GM19324 (cell line): ENCODE measurements at regions not wholly inside any gene's neighbourhood (a gene's known extent, or its start where the extent isn't known, plus 50 kb on each side); places are given as distances from the start of the nearest gene placed in this dataset.
"Not testable (repeated sequence)": the region's sequence is repeated elsewhere in the genome, so short reads cannot be mapped to it uniquely, and the experiment has no call there.

Experiments used
- ATAC-seq: cut with Tn5 transposase; IDR thresholded peaks from one replicate; pipeline ENCODE4 v1.9.1; 2021; ENCODE audit warnings: mild to moderate bottlenecking, moderate library complexity; ENCODE audit not compliant: unreplicated experiment, low FRiP score

DNA sequence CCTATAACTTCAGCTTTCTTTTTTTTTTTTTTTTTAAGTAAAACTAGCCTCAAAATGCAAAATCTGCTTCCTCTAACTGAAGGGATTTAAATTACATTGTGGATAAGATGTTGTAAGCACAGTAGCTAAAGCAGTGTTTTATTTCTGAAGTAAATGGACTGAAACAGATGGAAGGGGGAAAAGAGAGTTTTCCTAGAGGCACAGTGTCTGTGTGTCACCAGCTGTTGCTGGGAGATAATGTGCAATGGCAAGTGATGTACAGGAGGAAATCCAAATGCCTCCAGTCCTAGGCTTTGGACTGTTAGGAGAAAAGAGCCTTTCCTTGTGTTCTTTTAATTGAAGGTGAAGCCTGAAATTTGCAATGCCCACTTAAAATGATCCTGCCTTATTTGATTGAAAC, 672.1 kb downstream of the GRXCR1 start:
- no peak for ATAC-seq

- no peak for ATAC-seq
Observed at GRCh38 chr4:43567644-43568043, 675.1 kb downstream of the GRXCR1 start.

- no peak for ATAC-seq
Observed at GRCh38 chr4:43586813-43587212, 694.3 kb downstream of the GRXCR1 start.

DNA sequence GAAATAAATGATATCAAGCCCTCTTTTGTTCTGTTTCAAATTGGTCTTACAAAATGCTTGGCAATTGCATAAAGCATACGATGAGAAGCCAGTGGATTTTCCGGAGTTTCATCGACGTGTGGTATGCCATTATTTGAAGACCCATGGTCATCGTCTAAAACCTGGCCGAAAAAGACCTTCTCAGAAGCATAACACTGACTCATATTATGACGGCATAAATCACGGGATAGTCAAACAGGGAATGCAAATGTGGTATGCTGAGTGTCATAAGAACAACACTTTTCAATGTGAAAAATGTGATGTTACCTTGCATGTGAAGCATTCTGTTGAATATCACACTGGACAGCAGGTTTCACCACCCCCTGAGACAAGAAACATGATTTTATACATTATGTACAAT, 695.2 kb downstream of the GRXCR1 start:
- no peak for ATAC-seq

DNA sequence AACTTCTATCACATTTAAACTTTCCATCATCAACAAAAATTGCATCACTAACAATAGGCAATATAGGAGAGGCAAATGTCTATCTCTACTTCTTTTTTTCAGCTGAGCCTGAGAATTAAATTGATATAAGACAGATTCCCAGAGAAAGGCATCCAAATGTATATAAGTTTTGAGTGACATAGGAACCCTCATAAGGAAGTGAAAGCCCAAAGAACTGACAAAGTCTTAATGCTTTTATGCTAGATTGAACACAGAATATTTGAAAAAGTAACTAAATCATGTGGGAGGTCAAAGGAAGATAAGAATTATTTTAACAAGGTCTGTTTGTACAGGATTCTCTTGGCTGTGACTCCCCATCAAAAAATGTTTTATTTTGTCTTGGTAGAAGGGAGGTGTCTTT, 714.9 kb downstream of the GRXCR1 start:
- ATAC-seq, result no peak

DNA sequence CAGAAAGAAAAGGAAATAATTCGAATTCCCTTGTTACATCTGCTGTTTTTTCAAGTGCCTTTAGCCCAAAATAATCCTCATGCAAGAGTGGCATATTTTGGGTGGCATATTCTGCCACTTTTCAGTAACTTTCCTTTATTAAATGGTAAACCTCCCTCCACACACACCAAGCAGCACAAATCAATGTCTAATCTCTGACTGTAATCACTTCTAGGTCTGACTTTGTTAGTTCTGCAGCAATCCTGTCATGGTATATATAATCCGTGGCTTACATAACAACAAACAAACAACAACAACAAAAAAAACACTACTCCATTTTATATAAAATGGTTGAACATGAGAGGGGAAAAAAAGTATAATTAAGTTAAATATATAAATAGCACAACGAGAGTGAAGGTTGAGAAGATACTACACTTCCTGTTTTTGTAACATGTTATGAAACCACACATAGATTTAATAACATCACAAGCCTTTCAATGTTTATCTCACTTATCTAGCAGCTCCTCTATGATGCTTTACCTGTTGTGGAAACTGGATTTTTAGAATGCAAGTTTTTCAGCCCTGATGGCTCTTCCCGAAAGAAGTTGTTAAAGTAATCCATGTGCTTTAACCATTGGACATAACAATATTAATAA, 715.4 kb downstream of the GRXCR1 start:
- no peak for ATAC-seq

DNA sequence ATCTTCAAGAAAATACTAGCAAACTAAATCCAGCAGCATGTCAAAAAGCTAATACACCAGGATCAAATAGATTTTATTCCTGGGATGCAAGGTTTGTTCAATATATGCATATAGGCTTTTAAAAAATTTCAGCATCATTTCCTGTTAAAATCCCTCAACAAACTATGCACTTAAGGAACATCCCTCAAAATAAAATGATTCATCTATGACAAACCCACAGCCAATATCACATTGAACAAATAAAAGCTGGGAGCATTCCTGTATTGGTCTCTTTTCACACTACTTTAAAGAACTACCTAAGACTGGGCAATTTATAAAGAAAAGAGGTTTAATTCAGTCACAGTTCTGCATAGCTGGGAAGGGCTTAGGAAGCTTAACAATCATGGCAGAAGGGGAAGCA, 726.7 kb downstream of the GRXCR1 start:
- ATAC-seq, result no peak

GRCh38 chr4:43637893-43638292, 745.4 kb downstream of the GRXCR1 start:
- not testable (repeated sequence) for ATAC-seq

- no peak for ATAC-seq
Observed at GRCh38 chr4:43651991-43652390, 759.5 kb downstream of the GRXCR1 start.

DNA sequence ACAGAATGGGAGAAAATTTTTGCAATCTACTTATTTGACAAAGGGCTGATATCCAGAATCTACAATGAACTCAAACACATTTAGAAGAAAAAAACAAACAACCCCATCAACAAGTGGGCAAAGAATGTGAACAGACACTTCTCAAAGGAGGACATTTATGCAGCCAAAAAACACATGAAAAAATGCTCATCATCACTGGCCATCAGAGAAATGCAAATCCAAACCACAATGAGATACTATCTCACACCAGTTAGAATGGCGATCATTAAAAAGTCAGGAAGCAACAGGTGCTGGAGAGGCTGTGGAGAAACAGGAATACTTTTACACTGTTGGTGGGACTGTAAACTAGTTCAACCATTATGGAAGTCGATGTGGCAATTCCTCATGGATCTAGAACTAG, 767.0 kb downstream of the GRXCR1 start:
- ATAC-seq, result not testable (repeated sequence)

- ATAC-seq, result not testable (repeated sequence)
Observed at GRCh38 chr4:43672265-43672885, 776.2 kb downstream of the KCTD8 start.

GRCh38 chr4:43680421-43680820, 768.2 kb downstream of the KCTD8 start:
- no peak for ATAC-seq

DNA sequence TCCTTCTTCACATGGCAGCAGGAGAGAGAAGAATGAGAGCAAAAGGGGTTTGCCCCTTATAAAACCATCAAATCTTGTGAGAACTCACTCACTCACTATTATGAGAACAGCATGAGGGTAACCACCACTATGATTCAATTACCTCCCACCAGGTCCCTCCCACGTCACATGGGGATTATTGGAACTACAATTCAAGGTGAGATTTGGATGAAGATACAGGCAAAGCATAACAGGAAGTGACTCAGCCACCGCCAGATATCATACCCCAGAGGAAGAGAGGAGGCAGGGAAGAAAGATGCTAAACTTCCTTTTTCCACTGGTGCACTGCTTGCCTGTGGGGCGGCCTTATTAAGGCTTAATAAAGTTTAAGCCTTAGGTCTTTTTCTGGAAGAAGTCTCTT, 766.1 kb downstream of the KCTD8 start:
- no peak for ATAC-seq

- ATAC-seq, result no peak
Observed at GRCh38 chr4:43690116-43690515, 758.5 kb downstream of the KCTD8 start.

DNA sequence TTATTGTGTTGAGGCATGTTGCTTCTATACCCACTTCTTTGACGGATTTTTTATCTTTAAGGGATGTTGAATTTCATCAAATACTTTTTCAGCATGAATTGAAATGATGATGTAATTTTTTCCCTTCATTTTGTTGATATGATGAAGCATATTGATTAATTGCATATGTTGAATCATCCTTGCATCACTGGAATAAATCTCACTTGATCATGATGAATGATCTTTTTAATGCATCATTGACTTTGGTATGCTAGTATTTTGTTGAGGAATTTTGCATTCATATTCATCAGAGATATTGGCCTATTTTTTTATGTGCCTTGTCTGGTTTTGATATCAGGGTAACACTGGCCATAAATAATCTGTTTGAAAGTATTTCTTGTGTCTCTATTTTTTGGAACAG, 754.7 kb downstream of the KCTD8 start:
- no peak for ATAC-seq

DNA sequence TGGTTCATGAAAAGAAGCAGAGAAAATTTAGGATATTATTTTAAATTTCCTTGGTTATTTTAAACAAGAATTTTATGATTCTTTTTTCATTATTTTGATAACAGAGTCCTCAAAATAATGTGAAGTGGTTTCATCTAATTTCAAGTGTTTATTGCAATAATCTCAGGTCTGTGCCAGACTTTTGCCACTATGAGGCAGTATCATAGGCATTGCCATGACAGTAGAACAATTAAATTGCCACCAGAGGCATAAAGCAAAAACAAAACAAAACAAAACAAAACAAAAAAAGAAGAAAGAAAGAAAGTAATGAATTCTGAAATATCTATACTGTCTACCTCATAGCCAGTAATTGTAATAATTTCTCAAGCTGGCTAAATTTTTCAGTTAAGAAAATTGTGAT, 739.2 kb downstream of the KCTD8 start:
- ATAC-seq, result no peak

DNA sequence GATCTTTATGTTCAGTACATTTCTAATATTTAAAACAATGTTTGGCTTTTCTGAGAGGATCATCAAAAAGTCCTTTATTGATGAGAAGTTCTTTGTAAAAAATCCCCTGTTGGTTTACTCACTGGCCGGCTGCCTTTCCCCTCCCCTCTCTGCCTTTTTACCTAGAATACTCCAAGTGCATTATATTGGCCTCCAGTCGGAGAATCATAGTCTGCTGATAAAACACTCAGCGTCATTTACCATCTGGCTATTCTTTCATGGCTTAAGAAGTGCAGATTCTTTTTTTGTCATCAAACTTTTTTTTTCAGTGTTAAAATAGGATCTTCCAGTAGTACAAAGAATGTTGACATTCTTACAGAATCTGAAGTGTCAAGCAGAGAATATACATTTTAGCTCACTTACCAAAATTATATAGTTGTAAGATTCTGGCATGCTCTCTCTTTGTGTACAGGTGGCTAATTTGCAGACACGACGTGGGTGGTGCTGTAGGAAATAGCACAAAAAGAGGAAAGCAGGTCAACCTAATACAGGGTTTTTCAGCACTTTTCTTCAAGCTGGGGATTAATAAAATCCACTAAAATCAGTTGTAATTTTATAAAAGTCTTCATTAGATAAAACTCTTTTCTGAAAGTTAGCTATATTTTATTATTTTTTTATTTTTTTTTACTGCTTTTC, 731.8 kb downstream of the KCTD8 start:
- no peak for ATAC-seq

GRCh38 chr4:43718369-43718768, 730.2 kb downstream of the KCTD8 start:
- no peak for ATAC-seq

DNA sequence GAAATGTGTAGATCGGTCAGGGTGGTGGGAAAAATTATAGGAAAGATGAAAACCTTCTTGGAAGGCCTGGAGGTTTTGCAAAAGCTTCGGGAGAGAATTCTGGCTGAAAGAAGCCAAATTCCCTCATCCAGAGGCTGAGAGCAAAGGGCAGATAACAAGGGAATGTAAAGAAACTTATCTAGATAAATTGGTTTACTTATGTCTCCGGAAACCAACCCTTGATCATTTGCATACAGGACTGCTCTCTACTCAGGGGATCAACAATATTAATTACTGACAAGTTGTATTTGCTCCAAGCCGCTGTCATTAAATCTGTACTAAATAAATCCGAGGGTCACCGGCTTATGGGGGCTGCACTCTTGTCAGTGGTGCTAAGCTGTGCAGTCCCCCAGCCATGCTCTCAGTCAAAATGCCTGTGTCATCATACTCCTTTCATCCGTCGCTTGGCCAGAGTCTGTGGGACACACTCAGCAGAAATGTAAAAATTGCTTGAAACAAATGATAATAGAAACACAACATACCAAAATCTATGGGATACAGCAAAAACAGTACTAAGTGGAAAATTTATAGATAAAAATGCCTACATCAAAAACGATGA, 715.7 kb downstream of the KCTD8 start:
- no peak for ATAC-seq

DNA sequence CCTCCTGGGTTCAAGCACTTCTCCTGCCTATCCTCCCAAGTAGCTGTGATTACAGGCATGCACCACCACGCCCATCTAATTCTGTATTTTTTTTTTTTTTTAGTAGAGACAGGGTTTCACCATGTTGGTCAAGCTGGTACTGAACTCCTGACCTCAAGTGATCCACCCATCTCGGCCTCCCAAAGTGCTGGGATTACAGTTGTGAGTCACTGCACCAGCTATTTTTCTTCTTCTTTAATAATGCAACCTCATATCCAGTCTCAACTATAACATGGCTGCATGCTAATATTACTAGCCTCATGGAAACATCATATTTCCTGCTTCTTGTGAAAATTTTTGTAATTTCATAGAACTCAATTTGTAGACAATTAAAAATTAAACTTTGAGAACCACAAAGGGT, 706.5 kb downstream of the KCTD8 start:
- no peak for ATAC-seq

DNA sequence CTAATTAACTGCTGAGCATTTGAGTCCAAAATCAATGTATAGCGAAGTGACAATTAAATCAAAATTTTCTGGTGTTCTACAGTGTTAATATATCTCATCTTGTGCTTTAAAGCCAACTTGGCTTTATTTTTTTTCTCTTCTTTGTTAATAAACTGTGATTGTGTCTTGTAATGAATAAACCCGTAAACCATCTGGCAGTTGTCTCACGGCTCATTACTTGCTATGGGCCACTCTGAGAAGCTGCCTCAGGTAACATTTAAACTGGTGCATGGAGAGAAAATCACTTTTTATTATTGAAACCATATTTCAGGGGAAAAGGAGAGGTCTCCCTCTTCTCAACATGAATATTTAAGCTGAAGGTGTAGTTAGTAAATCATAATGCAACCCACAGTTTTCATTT, 694.0 kb downstream of the KCTD8 start:
- ATAC-seq, result no peak

GRCh38 chr4:43757147-43757546, 691.5 kb downstream of the KCTD8 start:
- no peak for ATAC-seq
